ENCODE measurements at regions not wholly inside any gene's neighbourhood (a gene's known extent, or its start where the extent isn't known, plus 50 kb on each side); places are given as distances from the start of the nearest gene placed in this dataset.

DNA sequence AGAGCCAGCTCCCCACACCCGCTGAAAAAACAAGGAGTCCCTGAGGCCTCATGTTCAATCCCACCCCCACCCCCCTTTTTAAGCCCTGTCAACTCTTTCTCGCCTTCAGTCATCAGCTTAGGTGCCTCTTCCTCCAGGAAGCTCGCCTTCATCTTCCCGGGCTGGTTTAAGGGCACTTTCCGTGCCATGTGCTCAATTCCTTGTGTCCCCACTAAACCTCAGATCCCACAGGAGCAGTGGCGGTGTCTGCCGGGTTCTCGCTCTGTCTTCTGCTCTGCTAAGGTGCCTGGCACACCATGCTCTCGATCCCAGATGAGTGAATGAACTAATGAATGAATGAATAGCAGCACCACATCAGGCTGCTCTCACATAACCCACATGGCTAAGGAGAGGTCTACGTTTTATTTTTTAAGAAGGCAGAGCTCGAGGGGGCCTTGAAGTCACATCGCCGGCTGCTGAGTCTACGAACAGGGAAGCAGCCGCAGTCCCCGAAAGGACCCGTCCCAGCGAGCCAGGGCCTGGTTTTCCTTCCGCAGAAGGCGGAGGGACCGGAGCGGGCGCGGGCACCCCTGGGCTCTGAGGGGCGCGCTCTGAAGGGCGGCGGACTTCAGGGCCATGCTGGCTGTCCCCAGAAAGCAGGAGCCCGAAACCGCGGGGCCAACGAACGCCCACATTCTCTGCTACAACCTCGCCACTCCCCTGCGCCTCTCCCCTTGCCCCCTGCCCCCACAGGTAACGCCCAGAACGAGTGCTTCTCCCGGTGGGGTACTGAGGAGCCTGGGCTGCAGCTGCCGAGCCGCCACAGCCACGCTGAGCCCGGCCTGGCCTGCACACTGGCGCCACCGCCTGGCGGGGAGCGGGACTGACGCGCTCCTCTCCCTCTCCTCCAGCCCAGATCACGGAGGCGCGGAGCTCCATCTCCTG, 73.4 kb upstream of the KCNMA1 start:
- DNase-seq (ENCODE audit: low read depth, low spot score) = no peak

GRCh38 chr10:77710081-77710551, 72.5 kb upstream of the KCNMA1 start:
- no peak for DNase-seq (ENCODE audit: low read depth, low spot score)

- no peak for DNase-seq (ENCODE audit: low read depth, low spot score)
Measured at GRCh38 chr10:77707570-77707969, 70.0 kb upstream of the KCNMA1 start.

GRCh38 chr10:77702166-77702565, 64.6 kb upstream of the KCNMA1 start:
- DNase-seq (ENCODE audit: low read depth, low spot score) = no peak

GRCh38 chr10:77700086-77700485, 62.5 kb upstream of the KCNMA1 start:
- DNase-seq (ENCODE audit: low read depth, low spot score) = no peak

DNA sequence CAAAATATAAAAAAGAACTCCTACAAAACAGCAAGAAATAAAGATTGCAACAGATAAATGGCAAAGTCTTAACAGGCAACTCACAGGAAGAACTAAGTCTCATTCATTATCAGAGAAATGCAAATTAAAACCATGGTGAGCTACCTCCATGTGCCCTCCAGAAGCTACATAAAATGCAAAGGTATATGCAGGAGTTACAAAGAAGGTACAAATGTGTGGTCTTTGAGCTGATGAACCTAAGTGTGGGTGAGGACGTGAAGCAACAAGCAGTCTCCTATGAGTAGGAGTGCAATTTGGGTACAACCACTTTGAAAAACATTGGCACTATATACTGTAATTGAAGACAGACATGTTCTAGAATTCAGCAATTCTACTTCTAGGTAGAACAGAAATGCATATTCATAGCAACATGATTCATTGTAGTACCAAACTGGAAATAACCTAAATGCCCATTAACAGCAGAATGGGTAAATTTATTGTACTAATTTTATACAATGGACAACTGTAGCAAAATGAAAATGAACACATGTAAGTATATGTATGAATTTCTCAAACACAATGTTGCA, 61.6 kb upstream of the KCNMA1 start:
- no peak for DNase-seq (ENCODE audit: low read depth, low spot score)

GRCh38 chr10:77698267-77698931, 60.8 kb upstream of the KCNMA1 start:
- no peak for DNase-seq (ENCODE audit: low read depth, low spot score)

DNA sequence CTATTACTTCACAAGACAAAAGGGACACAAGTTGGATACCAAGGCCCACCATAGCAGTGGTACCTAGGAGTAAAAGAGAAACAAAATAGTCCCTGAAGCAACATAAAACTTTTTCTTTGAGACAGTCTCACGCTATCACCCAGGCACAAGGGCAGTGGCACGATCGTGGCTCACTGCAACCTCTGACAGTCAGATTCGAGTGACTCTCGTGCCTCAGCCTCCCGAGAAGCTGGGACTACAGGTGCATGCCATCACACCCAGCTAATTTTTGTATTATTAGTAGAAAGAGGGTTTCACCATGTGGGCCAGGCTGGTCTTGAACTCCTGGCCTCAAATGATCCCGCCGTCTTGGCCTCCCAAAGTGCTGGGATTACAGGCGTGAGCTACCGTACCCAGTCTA, 59.0 kb upstream of the KCNMA1 start:
- DNase-seq (ENCODE audit: low read depth, low spot score) = no peak

DNA sequence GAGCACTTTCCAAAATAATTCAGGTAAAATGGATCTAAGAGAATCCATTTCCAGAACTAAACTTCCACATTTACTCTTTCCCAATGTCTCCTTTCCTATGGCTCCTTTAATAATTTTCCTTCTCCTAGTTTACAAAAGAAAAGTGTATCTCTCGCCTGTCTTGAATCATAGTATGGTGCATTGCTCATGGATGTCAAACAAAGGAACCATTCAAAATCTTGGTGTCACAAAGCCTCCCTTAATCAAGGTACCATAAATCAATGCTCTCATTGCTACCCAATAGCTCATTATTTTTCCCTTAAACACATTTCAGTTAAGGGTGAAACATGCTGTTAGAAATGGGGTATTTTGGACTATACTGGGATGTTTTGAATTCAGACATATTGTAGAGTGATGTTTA, 57.6 kb upstream of the KCNMA1 start:
- no peak for DNase-seq (ENCODE audit: low read depth, low spot score)

DNA sequence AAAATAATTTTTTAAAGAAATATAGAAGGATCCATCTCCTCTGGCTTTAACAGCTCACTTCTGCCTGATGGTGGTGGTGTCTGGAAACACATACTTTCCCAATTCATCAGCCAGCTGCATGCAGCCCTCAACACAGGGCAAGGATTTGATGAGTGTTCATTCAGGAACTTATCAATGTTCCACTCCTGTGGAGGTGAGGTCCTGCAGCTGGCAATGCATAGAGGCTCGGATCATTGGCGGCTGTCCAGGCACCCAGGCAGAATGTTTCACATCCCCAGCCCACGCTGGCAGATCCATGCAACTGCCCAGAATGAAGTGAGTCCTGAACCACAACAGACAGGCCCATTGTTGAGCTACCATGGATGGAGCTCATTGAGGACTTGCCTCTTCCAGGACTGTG, 55.2 kb upstream of the KCNMA1 start:
- DNase-seq (ENCODE audit: low read depth, low spot score) = no peak

DNA sequence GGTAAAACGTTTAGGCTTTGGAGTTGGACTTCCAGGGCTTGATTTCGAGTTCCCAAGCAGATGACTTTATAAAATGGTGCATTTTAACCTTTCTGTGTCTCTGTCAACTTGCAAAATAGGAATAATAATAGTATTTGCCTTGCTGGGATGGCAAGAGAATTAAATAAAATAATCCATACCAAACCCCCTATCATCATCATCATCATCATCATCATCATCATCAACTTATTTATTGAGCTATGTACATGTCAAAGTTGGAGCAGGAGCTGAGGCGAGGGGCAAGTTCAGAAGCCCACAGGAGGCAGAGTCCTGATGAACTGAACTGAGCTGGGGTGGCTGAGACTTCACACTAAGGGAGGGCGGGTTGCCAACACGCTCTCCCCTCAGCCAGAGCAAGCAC, 51.7 kb upstream of the KCNMA1 start:
- DNase-seq (ENCODE audit: low read depth, low spot score) = no peak

DNA sequence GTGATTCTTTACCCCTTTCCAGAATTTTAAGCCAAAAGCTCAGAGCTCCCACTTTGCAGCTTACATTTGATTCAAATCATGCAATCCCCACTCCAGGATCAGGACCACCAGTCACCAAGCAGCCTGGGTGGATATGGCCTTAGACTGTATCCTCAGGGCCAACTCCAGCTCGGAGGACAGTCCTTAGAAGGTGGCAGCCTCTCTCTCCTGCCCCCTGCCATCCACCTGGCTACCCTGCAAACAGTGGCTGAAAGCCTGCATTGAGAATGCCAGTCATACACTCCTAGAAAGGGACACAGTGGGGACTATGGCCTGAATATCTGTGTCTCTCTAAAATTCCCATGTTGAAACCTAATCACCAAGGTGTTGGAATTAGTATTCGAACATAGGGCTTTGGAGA, 50.0 kb upstream of the KCNMA1 start:
- DNase-seq (ENCODE audit: low read depth, low spot score) = no peak

Data from pulmonary artery endothelial cell (primary cell).